ENCODE measurements at regions not wholly inside any gene's neighbourhood (a gene's known extent, or its start where the extent isn't known, plus 50 kb on each side); places are given as distances from the start of the nearest gene placed in this dataset.

GRCh38 chrX:15989716-15990115, 133.6 kb upstream of the GRPR start:
- no peak for DNase-seq (ENCODE audit: low read depth in 6 of 9, low spot score in 9 of 9)
- no peaks in the 10 kb centered on the region for H3K4me1 ChIP-seq (ENCODE audit: control insufficient read depth in 2 of 2, insufficient read depth in 2 of 2, low read length in 2 of 2)
- H3K36me3 ChIP-seq (ENCODE audit: control insufficient read depth in 2 of 2, insufficient read depth in 2 of 2, low read length in 1 of 2): no peaks in the 10 kb centered on the region
- no peak overlapping the region for H3K27ac ChIP-seq (ENCODE audit: low read depth in 1 of 2, low read length in 1 of 2)
- no peaks in the 10 kb centered on the region for H3K9me3 ChIP-seq (ENCODE audit: control insufficient read depth in 2 of 2, insufficient read depth in 1 of 2, low read length in 1 of 2)
- 91% methylated on average over 4 of the region's 4 CpGs for WGBS
- H3K4me3 ChIP-seq (ENCODE audit: low read length in 2 of 2): no peak overlapping the region
- no peaks in the 10 kb centered on the region for H3K27me3 ChIP-seq (ENCODE audit: control insufficient read depth in 2 of 2, insufficient read depth in 1 of 2, low read length in 1 of 2)

GRCh38 chrX:15988661-15989603, 134.3 kb upstream of the AP1S2 start:
- 92% methylated on average over 5 of the region's 5 CpGs for WGBS
- H3K27ac ChIP-seq (ENCODE audit: low read depth in 1 of 2, low read length in 1 of 2): no peak overlapping the region
- H3K4me1 ChIP-seq (ENCODE audit: control insufficient read depth in 2 of 2, insufficient read depth in 2 of 2, low read length in 2 of 2): no peaks in the 10 kb centered on the region
- no peak overlapping the region for H3K4me3 ChIP-seq (ENCODE audit: low read length in 2 of 2)
- no peaks in the 10 kb centered on the region for H3K27me3 ChIP-seq (ENCODE audit: control insufficient read depth in 2 of 2, insufficient read depth in 1 of 2, low read length in 1 of 2)
- no peaks in the 10 kb centered on the region for H3K9me3 ChIP-seq (ENCODE audit: control insufficient read depth in 2 of 2, insufficient read depth in 1 of 2, low read length in 1 of 2)
- no peaks in the 10 kb centered on the region for H3K36me3 ChIP-seq (ENCODE audit: control insufficient read depth in 2 of 2, insufficient read depth in 2 of 2, low read length in 1 of 2)
- no peak for DNase-seq (ENCODE audit: low read depth in 6 of 9, low spot score in 9 of 9)

- 95% methylated on average over 2 of the region's 2 CpGs for WGBS
- Histone ChIP-seq H3K27me3 (ENCODE audit: control insufficient read depth in 2 of 2, insufficient read depth in 1 of 2, low read length in 1 of 2) (no peaks in the 10 kb centered on the region), H3K9me3 (ENCODE audit: control insufficient read depth in 2 of 2, insufficient read depth in 1 of 2, low read length in 1 of 2) (no peaks in the 10 kb centered on the region)
Measured at GRCh38 chrX:15985937-15986336, 131.3 kb upstream of the AP1S2 start.

GRCh38 chrX:15983034-15983433, 128.4 kb upstream of the AP1S2 start:
- WGBS: 100% methylated on average over 1 of the region's 1 CpG
- H3K36me3 ChIP-seq (ENCODE audit: control insufficient read depth in 2 of 2, insufficient read depth in 2 of 2, low read length in 1 of 2): no peaks in the 10 kb centered on the region
- H3K9me3 ChIP-seq (ENCODE audit: control insufficient read depth in 2 of 2, insufficient read depth in 1 of 2, low read length in 1 of 2): no peaks in the 10 kb centered on the region
- H3K4me3 ChIP-seq (ENCODE audit: low read length in 2 of 2): no peak overlapping the region
- H3K27me3 ChIP-seq (ENCODE audit: control insufficient read depth in 2 of 2, insufficient read depth in 1 of 2, low read length in 1 of 2): no peaks in the 10 kb centered on the region
- no peak for DNase-seq (ENCODE audit: low read depth in 6 of 9, low spot score in 9 of 9)
- H3K4me1 ChIP-seq (ENCODE audit: control insufficient read depth in 2 of 2, insufficient read depth in 2 of 2, low read length in 2 of 2): no peaks in the 10 kb centered on the region
- no peak overlapping the region for H3K27ac ChIP-seq (ENCODE audit: low read depth in 1 of 2, low read length in 1 of 2)

More at GRCh38 chrX:15985937-15986336, 131.3 kb upstream of the AP1S2 start:
- no peak for DNase-seq (ENCODE audit: low read depth in 6 of 9, low spot score in 9 of 9)
- Histone ChIP-seq H3K4me3 (ENCODE audit: low read length in 2 of 2) (no peak overlapping the region), H3K4me1 (ENCODE audit: control insufficient read depth in 2 of 2, insufficient read depth in 2 of 2, low read length in 2 of 2) (no peaks in the 10 kb centered on the region), H3K27ac (ENCODE audit: low read depth in 1 of 2, low read length in 1 of 2) (no peak overlapping the region), H3K36me3 (ENCODE audit: control insufficient read depth in 2 of 2, insufficient read depth in 2 of 2, low read length in 1 of 2) (no peaks in the 10 kb centered on the region)

- Histone ChIP-seq H3K36me3 (ENCODE audit: control insufficient read depth in 2 of 2, insufficient read depth in 2 of 2, low read length in 1 of 2) (no peaks in the 10 kb centered on the region), H3K4me3 (ENCODE audit: low read length in 2 of 2) (no peak overlapping the region), H3K27ac (ENCODE audit: low read depth in 1 of 2, low read length in 1 of 2) (no peak overlapping the region), H3K4me1 (ENCODE audit: control insufficient read depth in 2 of 2, insufficient read depth in 2 of 2, low read length in 2 of 2) (no peaks in the 10 kb centered on the region), H3K27me3 (ENCODE audit: control insufficient read depth in 2 of 2, insufficient read depth in 1 of 2, low read length in 1 of 2) (peaks cover 0 to 3% of the 10 kb centered on the region in 2 donors), H3K9me3 (ENCODE audit: control insufficient read depth in 2 of 2, insufficient read depth in 1 of 2, low read length in 1 of 2) (no peaks in the 10 kb centered on the region)
- 12% methylated on average over 3 of the region's 3 CpGs for WGBS
- no peak for DNase-seq (ENCODE audit: low read depth in 6 of 9, low spot score in 9 of 9)
Measured at GRCh38 chrX:15977644-15978043, 123.0 kb upstream of the AP1S2 start.

GRCh38 chrX:15976396-15976795, 121.8 kb upstream of the AP1S2 start:
- no peaks in the 10 kb centered on the region for H3K4me1 ChIP-seq (ENCODE audit: control insufficient read depth in 2 of 2, insufficient read depth in 2 of 2, low read length in 2 of 2)
- no peaks in the 10 kb centered on the region for H3K9me3 ChIP-seq (ENCODE audit: control insufficient read depth in 2 of 2, insufficient read depth in 1 of 2, low read length in 1 of 2)
- no peak for DNase-seq (ENCODE audit: low read depth in 6 of 9, low spot score in 9 of 9)
- peaks cover 0 to 3% of the 10 kb centered on the region in 2 donors for H3K27me3 ChIP-seq (ENCODE audit: control insufficient read depth in 2 of 2, insufficient read depth in 1 of 2, low read length in 1 of 2)
- no peaks in the 10 kb centered on the region for H3K36me3 ChIP-seq (ENCODE audit: control insufficient read depth in 2 of 2, insufficient read depth in 2 of 2, low read length in 1 of 2)
- H3K4me3 ChIP-seq (ENCODE audit: low read length in 2 of 2): no peak overlapping the region
- H3K27ac ChIP-seq (ENCODE audit: low read depth in 1 of 2, low read length in 1 of 2): no peak overlapping the region
- WGBS: 84% methylated on average over 1 of the region's 1 CpG

GRCh38 chrX:15973946-15974345, 119.3 kb upstream of the AP1S2 start:
- peaks cover 0 to 3% of the 10 kb centered on the region in 2 donors for H3K27me3 ChIP-seq (ENCODE audit: control insufficient read depth in 2 of 2, insufficient read depth in 1 of 2, low read length in 1 of 2)
- no peaks in the 10 kb centered on the region for H3K36me3 ChIP-seq (ENCODE audit: control insufficient read depth in 2 of 2, insufficient read depth in 2 of 2, low read length in 1 of 2)
- 88% methylated on average over 3 of the region's 3 CpGs for WGBS
- no peak for DNase-seq (ENCODE audit: low read depth in 6 of 9, low spot score in 9 of 9)
- H3K27ac ChIP-seq (ENCODE audit: low read depth in 1 of 2, low read length in 1 of 2): no peak overlapping the region
- H3K9me3 ChIP-seq (ENCODE audit: control insufficient read depth in 2 of 2, insufficient read depth in 1 of 2, low read length in 1 of 2): no peaks in the 10 kb centered on the region
- H3K4me1 ChIP-seq (ENCODE audit: control insufficient read depth in 2 of 2, insufficient read depth in 2 of 2, low read length in 2 of 2): no peaks in the 10 kb centered on the region
- H3K4me3 ChIP-seq (ENCODE audit: low read length in 2 of 2): no peak overlapping the region

GRCh38 chrX:15973299-15973698, 118.7 kb upstream of the AP1S2 start:
- WGBS: 87% methylated on average over 2 of the region's 2 CpGs
- H3K27me3 ChIP-seq (ENCODE audit: control insufficient read depth in 2 of 2, insufficient read depth in 1 of 2, low read length in 1 of 2): peaks cover 0 to 3% of the 10 kb centered on the region in 2 donors
- no peaks in the 10 kb centered on the region for H3K36me3 ChIP-seq (ENCODE audit: control insufficient read depth in 2 of 2, insufficient read depth in 2 of 2, low read length in 1 of 2)
- no peak overlapping the region for H3K27ac ChIP-seq (ENCODE audit: low read depth in 1 of 2, low read length in 1 of 2)
- no peaks in the 10 kb centered on the region for H3K4me1 ChIP-seq (ENCODE audit: control insufficient read depth in 2 of 2, insufficient read depth in 2 of 2, low read length in 2 of 2)
- no peak overlapping the region for H3K4me3 ChIP-seq (ENCODE audit: low read length in 2 of 2)
- no peaks in the 10 kb centered on the region for H3K9me3 ChIP-seq (ENCODE audit: control insufficient read depth in 2 of 2, insufficient read depth in 1 of 2, low read length in 1 of 2)
- DNase-seq (ENCODE audit: low read depth in 6 of 9, low spot score in 9 of 9): peak in 3 of 9 donors; percentile 1 to 13 (median 1)

- WGBS: 94% methylated on average over 4 of the region's 4 CpGs
- H3K4me1 ChIP-seq (ENCODE audit: control insufficient read depth in 2 of 2, insufficient read depth in 2 of 2, low read length in 2 of 2): no peaks in the 10 kb centered on the region
Measured at GRCh38 chrX:15971696-15972095, 117.1 kb upstream of the AP1S2 start.

More at GRCh38 chrX:15971696-15972095, 117.1 kb upstream of the AP1S2 start:
- Histone ChIP-seq H3K27me3 (ENCODE audit: control insufficient read depth in 2 of 2, insufficient read depth in 1 of 2, low read length in 1 of 2) (peaks cover 0 to 3% of the 10 kb centered on the region in 2 donors), H3K4me3 (ENCODE audit: low read length in 2 of 2) (no peak overlapping the region), H3K36me3 (ENCODE audit: control insufficient read depth in 2 of 2, insufficient read depth in 2 of 2, low read length in 1 of 2) (no peaks in the 10 kb centered on the region), H3K9me3 (ENCODE audit: control insufficient read depth in 2 of 2, insufficient read depth in 1 of 2, low read length in 1 of 2) (no peaks in the 10 kb centered on the region), H3K27ac (ENCODE audit: low read depth in 1 of 2, low read length in 1 of 2) (no peak overlapping the region)
- no peak for DNase-seq (ENCODE audit: low read depth in 6 of 9, low spot score in 9 of 9)
